ENCODE measurements at regions not wholly inside any gene's neighbourhood (a gene's known extent, or its start where the extent isn't known, plus 50 kb on each side); places are given as distances from the start of the nearest gene placed in this dataset.
"Not testable (repeated sequence)": the region's sequence is repeated elsewhere in the genome, so short reads cannot be mapped to it uniquely, and the experiment has no call there.

- DNase-seq: not testable (repeated sequence)
Observed at GRCh38 chr7:142435606-142436005, 177.7 kb upstream of the PRSS58 start.

DNA sequence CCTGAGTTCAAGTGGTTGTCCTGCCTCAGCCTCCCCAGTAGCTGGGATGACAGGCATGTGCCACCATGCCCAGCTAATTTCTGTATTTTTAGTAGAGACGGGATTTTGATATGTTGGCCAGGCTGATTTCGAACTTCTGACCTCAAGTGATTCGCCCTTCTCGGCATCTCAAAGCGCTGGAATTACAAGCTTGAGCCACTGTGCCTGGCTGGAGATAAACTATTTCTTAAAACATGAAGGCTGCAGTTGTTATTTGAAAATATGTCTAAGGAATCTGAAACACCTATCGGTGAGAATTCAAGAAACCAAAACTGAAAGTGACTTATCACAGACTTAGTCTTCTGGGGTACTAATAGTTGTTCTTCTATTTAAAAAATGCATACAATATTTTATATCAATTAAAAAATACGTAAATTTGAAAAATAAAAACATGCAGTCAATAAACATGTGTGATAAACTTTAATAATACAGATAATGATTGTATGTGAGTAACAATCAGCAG, 176.9 kb upstream of the PRSS58 start:
- no peak for DNase-seq

GRCh38 chr7:142434133-142434532, 176.3 kb upstream of the PRSS58 start:
- not testable (repeated sequence) for DNase-seq

- DNase-seq: no peak
Observed at GRCh38 chr7:142432377-142432776, 174.5 kb upstream of the PRSS58 start.

DNA sequence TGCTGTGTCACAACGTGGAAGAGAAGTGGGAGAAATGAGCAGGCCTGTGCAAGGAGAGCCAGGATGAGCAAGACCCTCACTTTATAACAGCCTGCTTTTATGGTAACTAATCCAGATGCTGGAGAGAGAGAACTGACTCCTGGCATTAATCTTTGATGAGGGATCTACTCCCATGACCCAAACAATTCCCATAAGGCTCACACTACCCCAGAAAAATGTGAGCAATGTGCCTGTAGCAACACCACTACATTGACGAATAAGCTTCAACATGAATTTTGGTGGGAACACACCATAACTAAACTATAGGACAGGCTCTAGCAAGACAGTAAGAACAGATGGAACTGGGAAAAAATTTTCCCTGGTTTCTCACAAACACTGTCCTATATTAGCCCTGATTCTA, 173.6 kb upstream of the PRSS58 start:
- no peak for DNase-seq

DNA sequence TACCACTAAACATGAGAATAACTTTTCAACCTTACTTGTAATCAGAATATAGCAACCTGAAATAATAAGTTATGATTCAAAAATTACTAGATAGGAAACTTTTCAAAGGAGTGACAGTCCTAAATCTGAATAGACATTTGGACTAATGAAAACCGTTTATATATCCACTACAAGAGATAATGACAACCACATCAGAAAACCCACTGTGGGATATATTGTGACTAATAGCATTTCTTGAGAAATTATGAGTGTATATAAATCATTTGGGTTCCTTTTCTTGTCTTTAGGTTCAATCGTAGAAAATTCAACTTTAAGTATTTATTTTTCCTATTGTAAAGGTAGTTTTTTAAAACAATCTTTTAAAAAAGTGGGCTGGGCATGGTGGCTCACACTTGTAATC, 170.2 kb upstream of the PRSS58 start:
- no peak for DNase-seq

GRCh38 chr7:142425281-142425680, 167.4 kb upstream of the PRSS58 start:
- DNase-seq: no peak

DNA sequence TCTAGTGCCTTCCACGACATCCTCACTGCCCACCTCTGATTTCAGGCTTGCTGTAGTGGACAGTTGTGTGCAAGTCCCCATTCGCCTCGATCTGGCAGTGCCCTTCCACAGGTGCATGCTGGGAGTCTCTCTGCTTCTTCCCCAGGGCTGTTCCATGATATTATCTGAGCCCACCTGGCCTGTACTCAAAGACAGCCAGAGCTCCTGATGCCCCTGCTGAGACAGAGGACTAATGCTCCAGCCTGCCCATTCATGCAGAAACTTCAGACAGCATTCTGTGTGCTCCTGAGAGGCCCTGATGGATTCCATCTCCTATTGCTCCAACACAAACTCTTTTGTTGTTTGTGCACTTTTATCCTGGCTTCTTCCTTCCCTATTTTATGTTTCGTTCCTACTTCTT, 164.8 kb upstream of the PRSS58 start:
- DNase-seq: no peak

GRCh38 chr7:142420554-142421362, 162.9 kb upstream of the PRSS58 start:
- no peak for DNase-seq

GRCh38 chr7:142418326-142418725, 160.5 kb upstream of the PRSS58 start:
- DNase-seq: no peak

DNA sequence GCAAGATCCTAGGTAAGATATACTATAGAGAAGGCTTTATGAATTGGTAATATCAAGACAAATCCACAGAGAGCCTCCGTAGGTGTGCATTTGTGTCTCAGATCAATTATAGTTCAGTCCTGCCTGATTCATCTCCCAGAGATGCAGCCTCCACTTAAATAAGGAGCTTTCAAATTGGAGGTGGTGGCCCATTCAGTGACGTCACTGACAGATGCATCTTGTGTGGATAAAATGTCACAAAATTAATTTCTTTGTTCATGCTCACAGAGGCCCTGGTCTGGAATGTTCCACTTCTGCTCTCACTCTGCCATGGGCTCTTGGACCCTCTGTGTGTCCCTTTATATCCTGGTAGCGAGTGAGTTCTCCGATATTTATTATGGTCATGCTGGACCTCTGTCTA, 157.1 kb upstream of the PRSS58 start:
- no peak for DNase-seq

DNA sequence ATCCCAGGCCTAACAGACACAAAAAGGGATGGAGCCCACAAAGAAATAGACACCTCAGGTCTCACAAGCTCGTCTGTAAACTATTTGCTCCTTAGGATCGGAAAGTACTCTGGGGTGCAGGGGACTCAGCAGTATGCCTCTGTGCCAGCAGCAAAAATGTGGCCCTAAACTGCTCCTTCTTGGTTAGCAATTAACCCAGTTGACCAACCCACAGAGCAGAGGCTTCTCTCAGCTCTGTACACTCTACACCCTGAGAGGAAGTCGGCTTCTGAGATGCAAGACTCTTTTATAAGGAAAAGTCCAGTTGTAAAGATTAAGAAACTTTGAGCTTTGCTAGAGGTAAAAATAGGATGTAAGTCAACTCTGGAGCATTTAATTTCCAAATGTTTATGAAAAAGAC, 156.3 kb upstream of the PRSS58 start:
- no peak for DNase-seq

DNA sequence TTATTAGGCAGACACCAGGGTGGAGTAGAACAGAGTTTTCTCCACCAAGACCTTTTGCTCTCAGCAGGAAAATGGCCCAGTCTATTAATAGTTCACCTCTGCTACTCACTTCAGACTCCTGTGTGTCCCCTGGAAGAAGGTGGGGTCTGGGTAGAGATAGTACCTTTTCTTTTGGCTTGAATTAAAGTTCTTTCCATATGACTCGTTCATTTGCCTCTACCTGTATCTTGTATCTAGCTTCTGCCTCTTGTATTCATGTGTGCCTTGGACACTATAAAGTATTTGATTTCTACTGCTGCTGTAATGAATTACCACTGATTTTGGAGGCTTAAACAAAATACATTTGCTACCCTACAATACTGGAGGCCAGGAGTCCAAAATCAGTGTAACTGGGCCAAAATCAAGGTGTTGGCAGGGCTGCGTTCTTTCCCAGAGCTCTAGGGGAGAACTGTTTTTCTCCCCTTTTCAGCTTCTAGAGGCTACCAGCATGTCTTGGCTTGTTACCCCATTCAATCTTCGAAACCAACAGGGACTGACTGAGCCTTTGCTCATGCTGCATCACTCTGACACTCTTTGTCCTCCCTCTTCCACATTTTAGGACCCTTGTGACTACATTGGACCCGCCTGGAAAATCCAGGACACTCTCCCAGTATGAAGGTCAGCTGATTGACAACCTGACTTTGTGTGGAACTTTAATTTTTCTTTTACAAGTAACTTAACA, 155.6 kb upstream of the PRSS58 start:
- DNase-seq: no peak

- DNase-seq: peak; percentile 9
Observed at GRCh38 chr7:142412551-142413193, 154.8 kb upstream of the PRSS58 start.

GRCh38 chr7:142409471-142409870, 151.6 kb upstream of the PRSS58 start:
- DNase-seq: no peak

- DNase-seq: no peak
Observed at GRCh38 chr7:142408794-142409193, 150.9 kb upstream of the PRSS58 start.

DNA sequence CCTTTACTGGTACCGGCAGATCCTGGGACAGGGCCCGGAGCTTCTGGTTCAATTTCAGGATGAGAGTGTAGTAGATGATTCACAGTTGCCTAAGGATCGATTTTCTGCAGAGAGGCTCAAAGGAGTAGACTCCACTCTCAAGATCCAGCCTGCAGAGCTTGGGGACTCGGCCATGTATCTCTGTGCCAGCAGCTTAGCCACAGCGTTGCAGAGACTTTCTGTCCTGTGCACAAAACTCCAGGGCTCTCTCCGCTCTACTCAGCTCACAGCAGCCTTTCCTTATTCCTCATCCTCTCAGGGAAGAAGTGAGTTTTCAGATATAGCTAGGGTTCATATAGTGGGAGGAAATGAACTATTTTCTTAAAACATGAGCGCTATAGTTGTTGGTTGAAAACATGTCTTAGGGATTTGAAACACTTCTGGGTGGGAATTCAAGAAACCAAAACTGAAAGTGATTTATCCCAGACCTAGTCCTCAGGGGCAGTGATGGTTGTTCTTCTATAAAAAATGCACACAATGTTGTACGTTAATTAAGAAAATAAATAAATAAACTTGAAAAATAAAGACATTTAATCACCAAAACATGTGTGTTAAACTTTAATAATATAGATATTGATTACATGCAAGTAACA, 150.2 kb upstream of the PRSS58 start:
- no peak for DNase-seq

- no peak for DNase-seq
Observed at GRCh38 chr7:142405122-142405765, 147.4 kb upstream of the PRSS58 start.

GRCh38 chr7:142401951-142402350, 144.1 kb upstream of the PRSS58 start:
- no peak for DNase-seq

- DNase-seq: no peak
Observed at GRCh38 chr7:142400042-142400533, 142.2 kb upstream of the PRSS58 start.

DNA sequence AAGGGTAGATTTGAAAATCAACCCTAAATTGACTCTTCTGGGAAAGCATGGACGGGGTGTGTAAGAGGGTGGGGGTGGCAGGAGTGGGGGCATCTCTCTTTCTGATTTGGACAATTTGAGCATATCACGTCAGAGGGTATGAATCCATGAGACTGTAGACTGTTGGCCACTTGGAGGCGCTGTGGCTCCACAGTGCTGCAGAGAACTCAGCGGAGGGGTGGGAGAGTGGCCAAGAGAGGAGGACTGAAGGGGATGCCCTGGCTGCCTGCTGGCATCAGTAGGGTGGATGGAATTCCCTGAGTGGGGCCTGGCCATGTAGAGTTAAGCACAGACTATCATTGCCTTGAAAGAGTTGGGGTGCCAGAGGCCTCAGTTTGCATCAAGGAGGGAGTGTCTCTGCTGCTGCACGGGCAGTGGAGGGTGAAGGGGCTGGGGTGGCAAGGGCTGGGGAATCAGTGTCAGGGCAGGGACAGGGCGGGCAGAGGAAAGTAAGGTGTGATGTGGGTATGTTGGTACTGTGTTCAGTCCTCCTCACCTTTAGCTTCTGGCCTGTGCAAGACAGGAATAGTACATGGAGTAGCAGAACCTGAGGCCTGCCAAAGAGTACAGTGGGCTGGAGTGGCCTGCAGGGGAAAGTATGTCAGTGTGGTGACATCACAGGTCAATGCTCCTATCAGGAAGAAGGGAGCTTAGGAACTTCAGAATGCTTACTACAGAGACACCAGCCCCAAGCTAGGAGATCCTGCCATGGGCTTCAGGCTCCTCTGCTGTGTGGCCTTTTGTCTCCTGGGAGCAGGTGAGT, 133.5 kb upstream of the PRSS58 start:
- DNase-seq: no peak

DNA sequence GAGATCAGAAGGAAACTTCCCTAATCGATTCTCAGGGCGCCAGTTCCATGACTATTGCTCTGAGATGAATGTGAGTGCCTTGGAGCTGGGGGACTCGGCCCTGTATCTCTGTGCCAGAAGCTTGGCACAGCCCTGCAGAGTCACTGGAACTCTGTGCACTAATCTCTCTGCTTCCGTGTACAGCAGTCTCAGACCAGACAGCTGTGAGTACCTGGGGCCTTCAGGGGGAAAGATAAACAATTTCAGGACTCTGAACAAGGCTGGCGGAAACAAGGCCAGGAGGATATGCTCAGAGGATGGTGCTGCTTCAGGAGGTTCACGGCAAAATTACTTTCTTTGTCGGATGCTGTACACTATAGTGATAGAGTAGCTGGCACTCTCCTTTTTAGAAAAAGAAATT, 131.7 kb upstream of the PRSS58 start:
- DNase-seq: no peak
